Ammon's horn (tissue), 1 donor: ENCODE measurements at regions not wholly inside any gene's neighbourhood (a gene's known extent, or its start where the extent isn't known, plus 50 kb on each side); places are given as distances from the start of the nearest gene placed in this dataset.

Source experiments
- DNase-seq: peaks from one replicate; pipeline ENCODE4 v3.0.0-alpha.2; 2016; ENCODE audit warnings: low spot score

DNA sequence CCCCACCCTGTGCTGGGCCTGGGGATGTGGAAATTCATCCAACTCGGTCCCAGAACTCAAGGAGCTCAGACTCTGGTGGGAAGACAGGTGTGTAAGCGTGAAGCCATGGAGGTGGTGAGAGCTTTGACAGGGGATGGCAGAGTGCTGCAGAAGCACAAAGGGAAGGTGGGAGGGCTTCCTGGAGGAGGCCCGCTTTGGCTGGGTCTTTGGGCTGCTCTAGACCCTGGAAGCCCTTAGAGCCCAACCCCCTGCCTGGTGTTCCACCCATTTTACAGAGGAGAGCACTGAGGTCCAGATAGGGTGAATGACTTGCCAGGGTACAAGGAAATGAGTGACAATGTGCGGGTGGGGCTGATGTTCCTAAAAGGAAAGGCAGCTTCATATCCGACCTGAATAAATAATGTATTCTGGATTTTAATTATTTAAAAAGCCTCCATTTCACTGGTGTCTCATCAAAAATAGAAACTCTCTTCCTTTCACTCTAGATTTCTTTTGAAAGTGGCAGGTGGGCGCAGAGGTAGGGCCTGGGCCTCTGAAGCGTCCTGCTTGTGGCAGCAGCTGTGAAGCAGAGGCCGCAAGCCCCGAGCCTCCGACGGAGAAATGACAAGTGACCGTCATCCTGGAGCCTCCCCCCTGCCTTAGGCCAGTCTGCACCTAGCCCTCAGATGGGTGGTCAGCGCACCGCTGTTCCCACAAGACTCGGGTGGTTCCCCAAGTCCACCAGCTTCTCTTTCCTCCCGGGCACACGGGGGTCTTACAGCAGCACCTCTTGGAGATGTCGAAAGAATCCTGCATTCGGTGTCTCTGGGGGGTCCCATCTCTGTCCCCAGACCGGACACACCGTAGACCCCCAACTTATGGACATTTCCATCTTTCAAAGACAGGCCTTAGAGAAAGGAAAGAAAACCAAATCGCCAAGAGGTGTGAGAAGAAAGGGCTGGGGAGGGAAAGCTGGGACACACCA lies 71.0 kb upstream of the TAF1B start:
- DNase-seq = no peak

DNA sequence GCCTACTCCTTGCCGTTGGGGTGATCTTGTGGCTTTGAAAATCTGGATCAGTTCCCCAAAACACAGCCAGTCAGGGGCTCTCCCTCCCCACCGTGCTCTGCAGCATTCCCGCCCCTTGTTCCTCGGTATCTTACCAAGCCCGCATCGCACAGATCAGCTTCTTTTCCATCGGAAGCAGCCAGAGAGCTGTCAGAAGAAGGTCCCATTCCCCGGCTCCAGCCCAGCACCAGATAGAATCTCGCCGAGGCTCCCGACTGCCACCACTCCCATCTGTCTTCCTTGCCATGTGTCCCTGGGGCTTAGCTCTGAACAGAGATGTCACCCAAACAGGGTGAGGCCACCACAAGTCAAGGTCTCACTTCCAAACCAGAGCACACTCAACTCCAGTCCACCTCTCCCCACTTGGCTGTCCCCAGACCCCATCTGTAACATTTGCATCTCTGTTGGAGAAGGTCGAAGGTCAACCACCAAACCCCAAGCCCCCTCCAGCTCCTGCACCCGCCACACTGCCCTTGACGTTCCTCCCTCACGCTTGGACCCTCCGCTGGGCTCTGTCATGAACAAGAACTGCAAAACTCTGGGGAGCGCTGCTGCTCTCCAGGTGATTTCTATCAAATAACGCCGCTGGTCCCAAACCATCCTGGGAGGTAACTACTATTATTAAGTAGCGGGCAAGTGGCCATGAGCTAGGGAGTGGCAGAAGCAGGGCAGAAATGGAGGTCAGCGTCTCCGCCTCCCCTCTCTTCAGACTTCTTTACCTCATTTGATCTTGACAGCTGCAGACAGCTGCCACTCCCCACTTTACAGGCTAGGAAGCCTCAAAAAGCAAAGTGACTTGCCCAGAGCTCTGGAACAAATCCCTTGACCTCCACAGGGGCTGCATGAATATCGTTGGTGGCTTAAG lies 70.0 kb upstream of the TAF1B start:
- no peak for DNase-seq

GRCh38 chr2:9773903-9774239 lies 69.4 kb upstream of the TAF1B start:
- no peak for DNase-seq

GRCh38 chr2:9774266-9774665 lies 69.0 kb upstream of the TAF1B start:
- DNase-seq = no peak

GRCh38 chr2:9775351-9775750 lies 67.9 kb upstream of the TAF1B start:
- no peak for DNase-seq

GRCh38 chr2:9775999-9776712 lies 67.1 kb upstream of the TAF1B start:
- no peak for DNase-seq

- DNase-seq = no peak
These were observed 66.2 kb upstream of the TAF1B start for GRCh38 chr2:9777081-9777480.

DNA sequence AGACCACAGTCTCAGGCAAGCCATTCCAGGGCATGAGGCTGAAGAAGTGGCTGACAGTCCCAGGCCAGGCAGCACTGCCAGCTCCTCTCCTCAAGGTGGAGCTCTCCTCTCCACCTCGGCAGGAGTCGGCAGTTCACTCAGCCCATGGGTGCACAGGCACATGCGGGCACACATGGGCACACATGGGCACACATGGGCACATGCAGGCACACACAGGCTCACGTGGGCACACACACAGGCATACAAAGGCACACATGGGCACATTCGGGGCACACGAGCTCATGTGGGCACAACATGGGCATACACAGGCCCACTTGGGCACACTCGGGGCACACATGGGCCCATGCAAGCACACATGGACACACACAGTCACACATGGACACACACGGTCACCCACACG lies 65.3 kb upstream of the TAF1B start:
- DNase-seq = no peak

- DNase-seq = no peak
These were observed 64.6 kb upstream of the TAF1B start for GRCh38 chr2:9778471-9779316.

DNA sequence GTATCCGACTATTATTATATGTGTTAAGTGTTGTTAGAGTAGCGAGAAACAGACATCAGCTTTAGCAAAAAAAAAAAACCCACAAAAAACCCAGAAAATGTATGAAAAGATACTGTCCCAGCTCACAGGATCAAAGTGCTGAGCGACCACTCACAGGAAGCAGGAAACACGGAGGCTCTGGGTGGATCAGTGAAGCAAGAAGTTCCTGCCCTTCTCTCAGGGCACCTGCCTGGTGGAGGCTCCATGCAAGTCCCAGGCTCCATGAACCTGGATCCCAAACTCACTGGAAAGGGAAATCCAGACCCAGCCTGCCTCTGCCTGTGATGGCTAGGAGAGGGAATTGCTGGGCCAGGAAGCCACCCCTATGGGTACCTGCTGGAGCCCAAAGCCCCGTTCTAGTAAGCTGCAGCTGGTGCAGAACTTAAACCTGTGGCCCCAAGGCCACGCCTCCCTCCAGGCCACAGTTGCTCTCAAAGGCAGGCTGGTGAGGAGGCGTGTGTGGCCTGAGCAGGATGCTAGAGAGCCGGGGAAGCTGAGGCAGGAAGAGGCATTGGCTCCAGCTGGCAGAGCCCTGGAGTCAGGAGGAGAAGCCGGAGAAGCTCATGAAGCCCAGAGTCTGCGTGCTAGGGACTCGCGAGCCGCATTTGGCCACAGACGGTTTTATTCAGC lies 63.5 kb upstream of the TAF1B start:
- no peak for DNase-seq

- no peak for DNase-seq
These were observed 62.7 kb upstream of the TAF1B start for GRCh38 chr2:9780368-9781130.

GRCh38 chr2:9781252-9781651 lies 62.0 kb upstream of the TAF1B start:
- no peak for DNase-seq

DNA sequence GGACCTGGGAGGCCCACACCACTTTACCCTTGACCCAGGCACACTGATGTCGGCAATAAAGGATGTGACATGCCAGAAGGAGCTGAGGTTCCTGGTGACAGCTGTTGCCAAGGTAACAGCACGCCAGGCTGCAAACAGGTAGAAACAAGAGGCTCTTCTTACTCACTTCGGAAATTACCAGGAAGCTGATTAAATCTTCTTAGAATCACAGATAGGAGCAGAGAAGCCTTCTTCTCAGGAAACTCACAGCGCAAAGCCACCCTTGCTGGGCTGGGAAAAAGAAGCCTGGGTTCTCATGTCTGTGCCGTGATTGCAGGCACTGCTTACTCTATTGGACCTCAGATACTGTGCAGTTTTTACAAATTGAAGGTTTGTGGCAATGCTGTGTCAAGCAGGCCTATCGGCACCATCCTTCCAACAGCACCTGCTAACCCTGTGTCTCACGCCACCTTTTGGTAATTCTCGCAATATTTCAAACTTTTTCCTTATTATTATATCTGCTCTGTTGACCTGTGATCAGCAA lies 61.0 kb upstream of the TAF1B start:
- no peak for DNase-seq

- DNase-seq = no peak
These were observed 53.9 kb upstream of the TAF1B start for GRCh38 chr2:9789371-9789770.

DNA sequence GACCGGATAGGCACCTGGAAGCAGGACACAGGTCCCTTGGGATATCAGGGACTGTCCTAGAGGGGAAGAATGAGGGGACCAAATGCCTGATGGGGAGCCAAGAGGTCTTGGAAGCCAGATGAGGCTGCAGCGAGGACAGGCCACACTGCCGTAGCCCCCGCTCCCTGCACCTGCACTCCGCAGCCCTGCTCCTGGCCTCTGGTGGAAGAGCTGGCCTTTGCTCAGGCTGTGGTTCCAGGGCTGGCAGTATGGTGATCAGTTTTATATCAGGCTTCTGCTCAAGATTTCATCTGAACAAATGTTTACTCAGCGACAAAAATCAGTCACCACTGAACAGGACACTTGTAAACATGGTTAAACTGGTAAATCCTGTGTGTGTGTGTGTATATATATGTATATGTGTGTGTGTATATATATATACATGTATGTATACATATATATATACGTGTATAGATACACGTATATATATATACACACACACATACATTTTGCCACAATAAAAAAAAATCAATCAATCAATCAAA lies 52.5 kb upstream of the TAF1B start:
- DNase-seq = no peak

GRCh38 chr2:9791711-9792110 lies 51.6 kb upstream of the TAF1B start:
- DNase-seq = no peak

GRCh38 chr2:9793156-9793917 lies 49.9 kb upstream of the TAF1B start:
- DNase-seq = no peak
